ENCODE measurements at regions not wholly inside any gene's neighbourhood (a gene's known extent, or its start where the extent isn't known, plus 50 kb on each side); places are given as distances from the start of the nearest gene placed in this dataset.

DNA sequence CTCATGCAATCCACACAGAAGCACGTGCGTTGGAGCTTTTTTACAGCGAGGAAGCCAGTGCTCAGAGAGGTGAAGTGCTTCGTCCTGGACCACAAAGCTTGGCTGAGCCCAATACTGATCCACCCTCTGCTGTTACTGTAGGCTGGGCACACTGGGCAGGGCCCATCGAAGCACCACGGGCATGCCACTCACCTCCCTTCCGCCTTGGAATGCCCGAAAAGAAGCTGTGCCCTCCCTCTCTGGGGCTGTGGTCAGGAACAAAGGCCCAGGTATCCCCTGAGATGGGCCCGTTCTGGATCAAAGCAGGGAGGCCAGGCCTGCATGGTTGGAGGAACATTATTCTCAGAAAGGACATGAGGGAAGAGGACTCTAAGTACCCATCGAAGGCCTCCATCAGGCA, 206.7 kb upstream of the C1orf174 start:
- TF ChIP-seq, protein P1, sequence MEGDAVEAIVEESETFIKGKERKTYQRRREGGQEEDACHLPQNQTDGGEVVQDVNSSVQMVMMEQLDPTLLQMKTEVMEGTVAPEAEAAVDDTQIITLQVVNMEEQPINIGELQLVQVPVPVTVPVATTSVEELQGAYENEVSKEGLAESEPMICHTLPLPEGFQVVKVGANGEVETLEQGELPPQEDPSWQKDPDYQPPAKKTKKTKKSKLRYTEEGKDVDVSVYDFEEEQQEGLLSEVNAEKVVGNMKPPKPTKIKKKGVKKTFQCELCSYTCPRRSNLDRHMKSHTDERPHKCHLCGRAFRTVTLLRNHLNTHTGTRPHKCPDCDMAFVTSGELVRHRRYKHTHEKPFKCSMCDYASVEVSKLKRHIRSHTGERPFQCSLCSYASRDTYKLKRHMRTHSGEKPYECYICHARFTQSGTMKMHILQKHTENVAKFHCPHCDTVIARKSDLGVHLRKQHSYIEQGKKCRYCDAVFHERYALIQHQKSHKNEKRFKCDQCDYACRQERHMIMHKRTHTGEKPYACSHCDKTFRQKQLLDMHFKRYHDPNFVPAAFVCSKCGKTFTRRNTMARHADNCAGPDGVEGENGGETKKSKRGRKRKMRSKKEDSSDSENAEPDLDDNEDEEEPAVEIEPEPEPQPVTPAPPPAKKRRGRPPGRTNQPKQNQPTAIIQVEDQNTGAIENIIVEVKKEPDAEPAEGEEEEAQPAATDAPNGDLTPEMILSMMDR (IDR thresholded peaks at IDR 0.05; ENCODE audit: low read depth, low read length, missing control alignments), result no peak
- DNase-seq (ENCODE audit: low read depth), result no peak
- no peak overlapping the region for H3K4me3 ChIP-seq (ENCODE audit: low read depth, low read length)

DNA sequence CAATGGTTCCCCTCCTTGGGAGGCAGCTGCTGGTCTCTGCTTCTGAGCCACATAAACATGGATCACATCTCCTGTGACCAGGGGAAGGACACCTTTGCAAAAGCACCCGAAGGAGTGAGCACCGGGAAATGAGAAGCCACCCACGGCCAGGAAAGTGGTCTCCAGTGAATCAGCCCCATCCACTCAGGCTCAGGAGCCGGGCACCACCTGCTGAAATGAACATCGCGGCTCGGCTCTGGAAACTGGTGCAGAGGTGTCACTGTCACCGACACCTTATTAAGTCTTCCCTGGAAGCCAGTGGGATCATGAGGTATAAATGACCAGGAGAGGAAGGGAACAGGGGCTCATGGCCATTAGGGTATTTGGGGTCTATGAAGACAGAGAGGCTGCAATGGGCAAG, 207.2 kb upstream of the C1orf174 start:
- H3K4me3 ChIP-seq (ENCODE audit: low read depth, low read length), result no peak overlapping the region
- TF ChIP-seq, protein P1 (IDR thresholded peaks at IDR 0.05; ENCODE audit: low read depth, low read length, missing control alignments), result no peak
- no peak for DNase-seq (ENCODE audit: low read depth)

DNA sequence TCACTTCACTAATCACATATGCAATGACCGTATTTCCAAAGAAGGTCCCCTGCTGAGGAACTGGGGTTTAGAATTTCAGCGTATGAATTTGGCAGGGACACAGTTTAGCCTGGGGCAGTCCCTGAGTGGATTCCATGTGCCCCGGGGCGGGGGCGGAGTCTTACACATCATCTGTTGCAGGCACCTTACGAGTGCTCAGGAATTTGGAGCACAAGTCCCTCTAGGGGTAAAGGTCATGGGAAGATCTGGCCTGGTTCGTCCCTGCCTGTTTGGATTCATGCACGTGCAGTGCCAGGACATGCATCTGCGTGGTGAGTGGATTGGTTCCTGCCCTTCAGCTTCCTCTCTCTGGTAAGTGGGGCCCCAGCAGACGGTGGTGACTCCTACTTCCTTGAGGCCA, 208.3 kb upstream of the C1orf174 start:
- no peak overlapping the region for H3K4me3 ChIP-seq (ENCODE audit: low read depth, low read length)
- no peak for DNase-seq (ENCODE audit: low read depth)
- TF ChIP-seq, protein P1 (IDR thresholded peaks at IDR 0.05; ENCODE audit: low read depth, low read length, missing control alignments), result no peak

DNA sequence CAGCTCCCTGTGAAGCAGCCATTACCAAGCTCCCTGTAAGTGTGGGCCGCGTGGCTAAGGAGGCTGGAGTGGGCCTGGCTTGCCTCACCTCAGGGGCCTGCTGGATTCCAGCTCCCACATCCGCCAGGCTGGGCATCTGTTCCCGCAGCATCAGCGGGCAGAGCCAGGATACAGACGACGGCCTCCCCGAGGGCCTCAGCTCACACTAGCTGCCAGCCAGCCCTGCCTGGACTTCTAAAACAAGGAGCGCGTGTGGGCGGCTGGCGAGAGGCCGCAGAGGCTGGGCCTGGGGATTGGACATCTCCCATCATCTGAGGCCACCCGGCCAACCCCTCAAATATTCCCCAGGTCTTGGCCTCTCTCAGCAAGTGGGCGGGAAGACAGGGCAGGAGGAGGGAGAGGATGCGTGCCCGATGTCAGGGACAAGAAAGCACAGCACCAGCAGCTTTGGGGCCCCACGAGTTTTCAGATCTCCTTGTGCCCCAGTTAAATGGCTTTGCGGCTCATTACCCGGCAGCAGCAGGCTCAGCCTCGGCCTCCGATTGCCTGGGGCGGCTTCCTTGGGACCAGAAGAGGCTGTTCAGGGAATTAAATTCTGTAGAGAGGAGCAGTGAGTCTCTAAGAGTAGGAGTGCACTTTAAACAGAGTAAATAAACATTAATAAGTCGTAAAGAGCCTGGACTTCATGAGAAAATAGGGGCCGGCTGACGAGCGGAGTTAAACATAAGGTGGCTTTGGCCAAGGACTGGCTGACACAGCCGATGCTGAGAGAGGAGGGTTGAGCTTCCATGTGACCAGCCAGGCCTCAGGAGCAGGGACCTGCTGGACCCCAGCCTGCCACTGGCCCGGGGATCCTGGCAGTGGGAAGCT, 208.9 kb upstream of the C1orf174 start:
- TF ChIP-seq, protein P1 (IDR thresholded peaks at IDR 0.05; ENCODE audit: low read depth, low read length, missing control alignments), result no peak
- H3K4me3 ChIP-seq (ENCODE audit: low read depth, low read length), result no peak overlapping the region
- no peak for DNase-seq (ENCODE audit: low read depth)

DNA sequence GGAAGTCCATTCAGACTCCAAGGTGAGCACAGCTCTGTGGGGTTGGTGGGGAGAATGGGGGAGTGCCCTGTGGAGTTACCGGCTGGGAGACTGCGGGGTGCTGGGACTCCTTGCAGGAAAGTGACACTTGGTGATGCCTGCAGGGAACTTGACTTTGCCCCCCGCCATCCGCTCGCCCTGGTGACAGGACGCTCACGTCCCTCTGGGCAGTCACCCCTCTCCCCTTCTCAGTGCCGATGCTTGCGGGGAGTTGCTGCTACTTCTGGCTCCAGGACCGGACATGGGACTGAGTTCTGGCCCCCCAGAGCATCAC, 209.5 kb upstream of the C1orf174 start:
- TF ChIP-seq, protein P1 (IDR thresholded peaks at IDR 0.05; ENCODE audit: low read depth, low read length, missing control alignments), result no peak

DNA sequence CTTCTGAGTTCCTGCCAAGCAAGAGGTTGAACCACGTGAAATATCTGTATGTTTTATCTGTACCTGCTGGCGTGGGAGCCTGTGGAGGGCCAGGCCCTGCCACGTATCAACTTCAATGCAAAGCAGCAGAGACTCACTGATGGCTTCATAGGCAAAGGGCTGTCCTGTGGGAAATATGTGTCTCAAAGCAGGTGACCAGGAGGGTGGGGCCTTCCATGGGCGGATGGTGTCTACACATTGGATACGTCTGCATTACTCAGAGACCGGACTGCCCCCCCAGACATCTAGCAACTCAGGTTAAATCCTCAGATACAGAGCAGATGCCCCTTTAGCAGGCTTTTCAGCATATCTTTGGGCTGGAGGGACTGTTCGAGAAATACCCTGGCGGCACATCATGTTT, 210.8 kb upstream of the C1orf174 start:
- no peak for DNase-seq (ENCODE audit: low read depth)
- TF ChIP-seq, protein P1 (IDR thresholded peaks at IDR 0.05; ENCODE audit: low read depth, low read length, missing control alignments), result no peak
- no peak overlapping the region for H3K4me3 ChIP-seq (ENCODE audit: low read depth, low read length)

More for the DNA sequence above, 209.5 kb upstream of the C1orf174 start:
- no peak for DNase-seq (ENCODE audit: low read depth)
- no peak overlapping the region for H3K4me3 ChIP-seq (ENCODE audit: low read depth, low read length)

DNA sequence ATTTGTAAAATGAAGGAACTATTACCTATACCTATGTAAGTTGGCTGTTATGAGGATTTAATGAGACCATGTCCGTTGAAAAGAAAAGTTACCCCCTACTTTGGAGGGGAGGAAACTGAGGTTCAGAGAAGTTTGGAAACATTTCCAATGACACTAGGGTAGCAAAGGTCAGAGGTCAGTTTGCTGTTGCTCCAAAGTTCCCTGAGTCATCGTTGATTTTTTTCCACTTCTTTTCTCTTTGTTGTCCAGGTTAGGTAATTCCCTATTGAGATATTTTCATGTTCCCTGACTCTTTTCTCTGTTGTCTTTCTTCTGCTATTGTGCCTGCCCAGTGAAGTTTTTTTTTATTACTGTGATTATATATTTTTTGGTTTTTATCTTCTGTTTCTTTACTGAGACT, 213.8 kb upstream of the C1orf174 start:
- DNase-seq (ENCODE audit: low read depth), result no peak
- TF ChIP-seq, protein P1 (IDR thresholded peaks at IDR 0.05; ENCODE audit: low read depth, low read length, missing control alignments), result no peak

More for the DNA sequence above, 213.8 kb upstream of the C1orf174 start:
- no peak overlapping the region for H3K4me3 ChIP-seq (ENCODE audit: low read depth, low read length)
